Mesendoderm (in vitro differentiated cells): ENCODE measurements at regions not wholly inside any gene's neighbourhood (a gene's known extent, or its start where the extent isn't known, plus 50 kb on each side); places are given as distances from the start of the nearest gene placed in this dataset.

Experiments used
- DNase-seq: peaks from one replicate; pipeline ENCODE4 v3.0.0; 2013
- H2AK5ac ChIP-seq: 2 replicates; pipeline ENCODE4 v1.6.1; 2013; ENCODE audit warnings: low read length, inconsistent platforms
- H2BK120ac ChIP-seq: 2 replicates; pipeline ENCODE4 v1.6.1; 2013; ENCODE audit warnings: low read depth, mild to moderate bottlenecking, low read length, moderate library complexity, mixed read lengths
- H2BK15ac ChIP-seq: replicated peaks from 2 replicates; pipeline ENCODE4 v1.6.1; 2013; ENCODE audit warnings: low read depth, mild to moderate bottlenecking, moderate library complexity
- H2BK5ac ChIP-seq: 2 replicates; pipeline ENCODE4 v1.6.1; 2013; ENCODE audit warnings: low read length, inconsistent platforms
- H3K18ac ChIP-seq: 2 replicates; pipeline ENCODE4 v1.6.1; 2013; ENCODE audit warnings: mild to moderate bottlenecking, low read length, mixed read lengths
- H3K23ac ChIP-seq: one replicate; pipeline ENCODE4 v1.6.1; 2013; ENCODE audit warnings: low read length
- H3K27ac ChIP-seq: 2 replicates; pipeline ENCODE4 v1.5.1; 2013; ENCODE audit warnings: low read depth, mild to moderate bottlenecking, inconsistent platforms, low read length, moderate library complexity
- H3K27me3 ChIP-seq: 2 replicates; pipeline ENCODE4 v1.6.1; 2013; ENCODE audit warnings: low read length, control low read depth, mild to moderate bottlenecking, inconsistent platforms; ENCODE audit not compliant: insufficient read depth, poor library complexity
- H3K36me3 ChIP-seq: 2 replicates; pipeline ENCODE4 v1.6.1; 2013; ENCODE audit warnings: low read length, inconsistent platforms; ENCODE audit not compliant: control insufficient read depth, insufficient read depth
- H3K4ac ChIP-seq: one replicate; pipeline ENCODE4 v1.6.1; 2013; ENCODE audit warnings: low read depth, mild to moderate bottlenecking, low read length, moderate library complexity
- H3K4me1 ChIP-seq: 2 replicates; pipeline ENCODE4 v1.6.1; 2013; ENCODE audit warnings: low read depth, low read length, inconsistent platforms; ENCODE audit not compliant: control insufficient read depth
- H3K4me2 ChIP-seq: 2 replicates; pipeline ENCODE4 v1.6.1; 2013; ENCODE audit warnings: low read length
- H3K4me3 ChIP-seq: 2 replicates; pipeline ENCODE4 v1.5.1; 2013; ENCODE audit warnings: mild to moderate bottlenecking, low read length
- H3K56ac ChIP-seq: one replicate; pipeline ENCODE4 v1.6.1; 2013; ENCODE audit warnings: low read length
- H3K79me1 ChIP-seq: 2 replicates; pipeline ENCODE4 v1.6.1; 2013; ENCODE audit warnings: low read length, inconsistent platforms
- H3K79me2 ChIP-seq: 2 replicates; pipeline ENCODE4 v1.6.1; 2013; ENCODE audit warnings: mild to moderate bottlenecking, low read length; ENCODE audit not compliant: control insufficient read depth, insufficient read depth
- H3K9ac ChIP-seq: 2 replicates; pipeline ENCODE4 v1.6.1; 2013; ENCODE audit warnings: low read length, inconsistent platforms
- H4K5ac ChIP-seq: one replicate; pipeline ENCODE4 v1.6.1; 2013; ENCODE audit warnings: low read length
- H4K8ac ChIP-seq: one replicate; pipeline ENCODE4 v1.6.1; 2013; ENCODE audit warnings: low read depth, mild to moderate bottlenecking, control low read depth, low read length, moderate library complexity
- WGBS: extraction: QIAGEN DNeasy Blood & Tissue Kit; methylation state at CpG from one replicate; pipeline ENCODE4 v1.1.7; 2013; ENCODE audit warnings: low lambda C conversion rate, missing lambda C conversion rate; ENCODE audit not compliant: insufficient coverage; ENCODE audit errors: extremely low coverage; 5-methylcytosine and 5-hydroxymethylcytosine counted together

GRCh38 chr15:39157882-39158281, 423.0 kb upstream of the THBS1 start:
- no peak overlapping the region for H2BK5ac ChIP-seq
- H3K36me3 ChIP-seq, result no peaks in the 10 kb centered on the region
- H3K4me1 ChIP-seq, result no peaks in the 10 kb centered on the region
- no peak overlapping the region for H3K4me3 ChIP-seq
- no peak overlapping the region for H3K4ac ChIP-seq
- DNase-seq, result no peak
- no peak overlapping the region for H3K9ac ChIP-seq
- H3K56ac ChIP-seq, result no peak overlapping the region
- no peak overlapping the region for H3K18ac ChIP-seq
- no peak overlapping the region for H3K27ac ChIP-seq
- no peaks in the 10 kb centered on the region for H3K79me2 ChIP-seq
- no peak overlapping the region for H2AK5ac ChIP-seq
- H2BK120ac ChIP-seq, result no peak overlapping the region
- no peak overlapping the region for H4K8ac ChIP-seq
- H4K5ac ChIP-seq, result no peak overlapping the region
- no peak overlapping the region for H3K4me2 ChIP-seq
- no peaks in the 10 kb centered on the region for H3K79me1 ChIP-seq
- no peak overlapping the region for H2BK15ac ChIP-seq
- no peak overlapping the region for H3K23ac ChIP-seq
- no CpG with 5 or more reads among the region's 1 CpG for WGBS
- no peaks in the 10 kb centered on the region for H3K27me3 ChIP-seq

GRCh38 chr15:39159833-39160232, 421.0 kb upstream of the THBS1 start:
- no peaks in the 10 kb centered on the region for H3K79me1 ChIP-seq
- no peak overlapping the region for H3K4ac ChIP-seq
- H2BK120ac ChIP-seq, result no peak overlapping the region
- no peak overlapping the region for H2BK5ac ChIP-seq
- no peak overlapping the region for H2AK5ac ChIP-seq
- no peak overlapping the region for H3K4me3 ChIP-seq
- no peaks in the 10 kb centered on the region for H3K79me2 ChIP-seq
- no peak overlapping the region for H3K9ac ChIP-seq
- H4K8ac ChIP-seq, result no peak overlapping the region
- no peak overlapping the region for H3K23ac ChIP-seq
- H2BK15ac ChIP-seq, result no peak overlapping the region
- no peak overlapping the region for H3K56ac ChIP-seq
- no peaks in the 10 kb centered on the region for H3K27me3 ChIP-seq
- H3K4me1 ChIP-seq, result no peaks in the 10 kb centered on the region
- no peak for DNase-seq
- no peak overlapping the region for H4K5ac ChIP-seq
- no peaks in the 10 kb centered on the region for H3K36me3 ChIP-seq
- H3K27ac ChIP-seq, result no peak overlapping the region
- no peak overlapping the region for H3K18ac ChIP-seq
- H3K4me2 ChIP-seq, result no peak overlapping the region

GRCh38 chr15:39161096-39161495, 419.8 kb upstream of the THBS1 start:
- DNase-seq, result no peak
- Histone ChIP-seq H3K4ac (no peak overlapping the region), H2BK5ac (no peak overlapping the region), H4K5ac (no peak overlapping the region), H3K4me2 (no peak overlapping the region), H3K27me3 (no peaks in the 10 kb centered on the region), H3K79me1 (no peaks in the 10 kb centered on the region), H3K4me1 (no peaks in the 10 kb centered on the region), H2AK5ac (no peak overlapping the region), H2BK120ac (no peak overlapping the region), H3K9ac (no peak overlapping the region), H3K56ac (no peak overlapping the region), H2BK15ac (no peak overlapping the region), H3K36me3 (no peaks in the 10 kb centered on the region), H3K79me2 (no peaks in the 10 kb centered on the region), H3K27ac (no peak overlapping the region), H3K4me3 (no peak overlapping the region), H4K8ac (no peak overlapping the region), H3K18ac (no peak overlapping the region), H3K23ac (no peak overlapping the region)
- no CpG with 5 or more reads among the region's 1 CpG for WGBS

- H2BK5ac ChIP-seq, result no peak overlapping the region
- H3K79me1 ChIP-seq, result no peaks in the 10 kb centered on the region
- no peak overlapping the region for H3K18ac ChIP-seq
- no peak overlapping the region for H2BK120ac ChIP-seq
- H4K5ac ChIP-seq, result no peak overlapping the region
- H2AK5ac ChIP-seq, result no peak overlapping the region
- H3K36me3 ChIP-seq, result no peaks in the 10 kb centered on the region
- H3K23ac ChIP-seq, result no peak overlapping the region
- no peak overlapping the region for H3K4me3 ChIP-seq
- no peaks in the 10 kb centered on the region for H3K79me2 ChIP-seq
- no peak overlapping the region for H3K4ac ChIP-seq
- DNase-seq, result no peak
- no peak overlapping the region for H3K27ac ChIP-seq
- H3K4me2 ChIP-seq, result no peak overlapping the region
- WGBS, result no CpG with 5 or more reads among the region's 2 CpGs
- no peak overlapping the region for H2BK15ac ChIP-seq
- H3K27me3 ChIP-seq, result no peaks in the 10 kb centered on the region
- H4K8ac ChIP-seq, result no peak overlapping the region
- no peak overlapping the region for H3K9ac ChIP-seq
- no peak overlapping the region for H3K56ac ChIP-seq
- H3K4me1 ChIP-seq, result no peaks in the 10 kb centered on the region
These were observed 415.7 kb upstream of the THBS1 start for GRCh38 chr15:39165020-39165706.

GRCh38 chr15:39167164-39168058, 413.5 kb upstream of the THBS1 start:
- Histone ChIP-seq H2AK5ac (no peak overlapping the region), H3K79me1 (no peaks in the 10 kb centered on the region), H3K27ac (no peak overlapping the region), H2BK15ac (no peak overlapping the region), H2BK120ac (no peak overlapping the region), H3K9ac (no peak overlapping the region), H3K36me3 (no peaks in the 10 kb centered on the region), H3K18ac (no peak overlapping the region), H3K23ac (no peak overlapping the region), H3K27me3 (no peaks in the 10 kb centered on the region), H3K4me1 (no peaks in the 10 kb centered on the region), H2BK5ac (no peak overlapping the region), H4K8ac (no peak overlapping the region), H3K4me3 (no peak overlapping the region), H3K56ac (no peak overlapping the region), H3K4me2 (no peak overlapping the region), H3K79me2 (no peaks in the 10 kb centered on the region), H4K5ac (no peak overlapping the region), H3K4ac (no peak overlapping the region)
- no peak for DNase-seq
- WGBS, result no CpG with 5 or more reads among the region's 4 CpGs
